NCI-H187 (cell line): ENCODE measurements at regions not wholly inside any gene's neighbourhood (a gene's known extent, or its start where the extent isn't known, plus 50 kb on each side); places are given as distances from the start of the nearest gene placed in this dataset.
A peak's percentile ranks its signal among the peaks of the same experiment; 100 is the strongest.

Experiments used
- DNase-seq, 2 experiments: peaks; one replicate each; lab custom pipeline; 2025; lab: John Stamatoyannopoulos, UW

DNA sequence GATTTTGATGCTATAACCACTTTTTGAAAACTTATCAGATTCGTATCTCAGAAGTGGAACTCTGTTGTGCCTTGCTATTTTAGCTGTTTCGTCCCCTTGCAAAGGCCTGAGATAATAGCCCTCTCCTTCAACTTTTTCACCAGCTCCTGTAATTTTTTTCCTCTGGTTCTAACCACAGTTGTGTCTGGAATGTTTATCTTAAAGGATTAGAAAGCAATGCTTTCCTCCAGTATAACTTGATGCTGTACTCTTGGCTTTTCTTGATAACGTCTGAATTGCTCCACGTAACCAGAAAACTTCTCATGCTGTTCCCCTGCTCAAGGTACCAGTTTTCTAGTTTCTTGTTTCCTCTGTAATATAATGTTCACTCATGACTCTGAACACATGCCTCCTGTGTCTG is 209.4 kb downstream of the DTWD2 start:
- DNase-seq, result no peak

DNA sequence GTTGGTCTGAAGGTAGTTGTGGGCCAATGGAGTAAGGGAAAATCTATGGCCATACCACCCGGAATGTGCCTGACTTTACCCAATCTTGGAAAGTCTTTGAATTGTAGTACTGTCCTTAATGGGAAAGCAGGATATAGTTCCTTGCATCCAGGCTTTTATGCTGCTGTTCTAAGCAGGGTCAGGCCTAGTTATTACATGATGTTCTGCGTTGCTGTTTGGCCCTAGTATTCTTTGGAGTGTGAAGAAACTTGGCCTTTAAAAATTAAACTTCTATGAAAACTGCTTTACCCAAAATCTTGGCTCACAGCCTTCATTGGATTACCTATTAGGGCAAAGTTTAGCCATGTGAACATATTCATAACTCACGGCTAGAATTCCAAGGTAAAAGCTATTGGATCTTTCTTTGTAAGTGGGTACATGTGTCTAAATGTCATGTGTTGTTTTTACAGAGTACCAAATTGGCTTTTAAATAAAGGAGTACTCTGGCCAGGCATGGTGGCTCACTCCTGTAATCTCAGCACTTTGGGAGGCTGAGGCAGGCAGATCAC is 211.1 kb downstream of the DTWD2 start:
- DNase-seq, result no peak

DNA sequence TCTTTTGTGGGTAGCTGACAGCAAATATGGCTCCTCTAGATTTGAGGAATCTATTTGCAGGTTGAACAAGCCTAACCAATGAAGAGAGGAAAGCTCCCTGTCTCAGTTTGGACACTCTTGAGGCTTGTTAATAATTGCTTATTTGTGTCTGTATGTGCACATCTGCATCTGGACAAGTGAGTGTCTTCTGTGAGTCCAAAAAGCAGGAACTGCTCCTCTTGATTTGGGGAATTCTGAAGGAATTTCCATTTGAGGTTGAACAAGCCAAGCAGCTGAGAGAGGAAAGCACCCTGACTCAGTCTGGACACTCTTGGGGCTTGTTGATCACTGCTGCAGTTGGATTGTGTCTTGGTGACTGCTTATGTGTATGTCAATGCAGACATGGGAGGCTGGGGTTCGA is 211.6 kb downstream of the DTWD2 start:
- no peak for DNase-seq

DNA sequence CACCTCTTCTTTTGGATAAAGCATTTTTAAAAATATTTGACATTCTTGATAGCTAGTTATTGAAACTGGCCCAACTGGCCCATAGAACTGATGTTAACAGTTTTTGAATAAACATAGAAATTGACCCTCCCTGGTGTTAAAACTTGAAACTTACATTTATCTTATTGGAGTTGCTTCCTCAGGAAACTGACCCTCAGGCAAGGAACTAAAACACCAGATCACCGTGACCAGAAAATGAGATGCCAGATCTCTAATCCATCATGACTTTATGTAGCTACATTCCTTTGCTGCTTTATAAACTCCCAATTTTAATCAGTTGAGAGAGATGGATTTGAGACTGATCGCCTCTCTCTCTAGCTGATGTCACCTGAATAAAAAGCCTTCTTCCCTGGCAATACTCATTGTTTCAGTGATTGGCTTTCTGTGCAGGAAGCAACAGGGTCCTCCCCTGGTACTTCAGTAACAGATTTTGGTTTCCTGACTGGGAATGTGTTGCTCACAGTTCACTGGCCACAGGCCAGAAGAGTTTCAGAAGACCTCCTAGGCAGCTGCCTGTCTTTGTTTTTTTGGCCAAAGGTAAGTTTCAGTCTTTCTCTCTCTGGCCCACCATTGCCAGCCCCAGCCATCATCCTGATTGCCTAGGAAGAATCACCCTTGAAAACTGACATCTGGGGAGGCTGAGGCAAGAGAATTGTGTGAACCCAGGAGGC is 212.4 kb downstream of the DTWD2 start:
- DNase-seq, result no peak

DNA sequence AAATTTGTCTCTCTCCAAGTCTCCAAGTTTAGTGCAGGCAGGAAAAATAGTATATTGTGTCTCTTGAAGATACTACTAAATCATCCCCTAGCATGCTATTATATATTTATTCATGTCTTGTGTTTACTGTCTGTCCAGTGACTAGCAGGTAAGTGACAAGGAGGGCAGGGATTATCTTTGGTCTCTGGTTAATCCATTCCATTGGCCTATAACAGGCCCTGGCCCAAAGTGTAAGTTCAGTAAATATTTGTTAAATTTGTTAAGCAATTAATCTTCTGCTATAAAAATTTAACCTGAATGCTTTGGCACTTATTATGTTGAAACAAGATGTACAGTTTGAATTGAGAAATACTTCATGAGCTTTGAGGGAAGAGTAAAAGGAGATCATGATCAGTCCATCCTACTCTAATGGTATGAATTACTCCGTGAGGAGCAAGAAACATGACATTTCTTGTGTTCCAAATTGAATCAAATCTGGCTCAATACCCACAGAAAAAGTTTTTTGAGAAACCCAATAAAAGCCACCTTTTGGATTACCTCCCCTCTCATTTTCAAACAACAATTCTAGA is 219.7 kb downstream of the DTWD2 start:
- DNase-seq, result no peak

DNA sequence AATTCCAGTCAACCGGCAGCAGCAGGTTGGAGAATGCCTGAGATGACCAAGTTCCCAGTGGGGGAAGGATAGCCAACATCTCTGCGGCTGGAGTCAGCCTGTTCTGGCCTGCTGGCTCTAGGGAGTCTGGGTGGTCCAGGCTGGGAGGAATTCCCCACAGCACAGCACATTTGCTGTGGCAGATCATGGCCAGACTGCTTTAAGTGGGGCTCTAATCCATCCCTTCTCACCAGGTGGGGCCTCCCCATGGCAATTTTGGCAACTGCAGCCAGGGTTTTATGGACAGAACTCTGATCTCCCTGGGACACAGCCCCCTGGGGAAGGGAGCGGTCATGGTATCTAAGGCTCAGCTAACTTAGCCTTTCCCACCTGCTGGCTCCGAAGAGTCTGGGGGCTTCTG is 226.1 kb downstream of the DTWD2 start:
- no peak for DNase-seq

DNA sequence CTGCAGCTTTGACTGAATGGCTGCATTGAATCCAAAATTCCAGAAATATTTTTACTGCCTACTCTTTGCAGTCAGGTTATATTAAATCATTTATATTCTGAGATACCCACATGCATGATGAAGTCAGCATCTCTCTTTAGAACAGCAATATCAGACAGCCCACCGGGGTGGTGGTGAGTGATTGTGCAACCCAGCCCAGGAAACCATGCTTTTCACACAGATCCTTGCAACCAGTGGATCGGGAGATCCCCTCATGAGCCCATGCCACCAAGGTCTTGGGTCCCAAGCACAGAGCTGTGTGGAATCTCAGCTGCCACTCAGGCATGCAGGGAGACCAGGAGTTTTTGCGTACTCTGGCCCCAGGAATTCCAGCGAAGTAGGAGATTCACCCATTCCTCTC is 226.5 kb downstream of the DTWD2 start:
- no peak for DNase-seq

DNA sequence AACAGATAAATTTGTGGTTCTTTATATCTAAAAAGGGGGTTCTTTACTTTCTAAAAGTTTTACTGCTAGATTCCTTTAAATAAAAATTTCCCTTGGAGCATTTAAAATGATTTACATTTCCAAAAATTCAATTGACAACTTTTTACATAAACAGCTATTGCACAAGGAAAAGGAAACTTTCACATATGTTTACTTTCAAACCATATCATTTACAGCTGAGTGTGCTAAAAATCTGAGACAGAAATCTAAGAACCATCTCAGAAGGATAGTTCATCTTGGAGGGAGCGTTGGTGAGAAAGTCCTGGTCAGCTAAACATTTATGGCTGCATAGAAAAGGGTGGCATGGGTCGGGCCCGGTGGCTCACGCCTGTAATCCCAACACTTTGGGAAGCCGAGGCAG is 235.4 kb downstream of the DTWD2 start:
- no peak for DNase-seq

DNA sequence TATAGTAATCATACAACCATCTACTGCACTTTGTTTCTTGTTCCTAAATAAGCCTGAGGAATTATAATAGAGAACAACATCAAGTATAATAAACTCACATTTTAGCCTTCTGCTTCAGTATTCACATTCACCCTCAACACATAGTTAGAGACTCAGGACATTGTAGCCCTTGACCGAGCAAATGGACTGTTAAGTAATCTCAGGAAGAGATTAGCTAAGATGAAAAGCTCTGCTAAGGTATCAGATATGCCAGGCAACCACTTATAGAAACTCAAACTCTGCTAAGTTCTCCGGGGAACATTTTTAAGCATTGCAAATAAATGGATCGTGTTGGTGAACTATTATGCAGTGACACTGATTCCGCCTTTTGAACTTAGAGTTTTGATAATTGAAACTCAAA is 252.0 kb downstream of the DTWD2 start:
- no peak for DNase-seq

DNA sequence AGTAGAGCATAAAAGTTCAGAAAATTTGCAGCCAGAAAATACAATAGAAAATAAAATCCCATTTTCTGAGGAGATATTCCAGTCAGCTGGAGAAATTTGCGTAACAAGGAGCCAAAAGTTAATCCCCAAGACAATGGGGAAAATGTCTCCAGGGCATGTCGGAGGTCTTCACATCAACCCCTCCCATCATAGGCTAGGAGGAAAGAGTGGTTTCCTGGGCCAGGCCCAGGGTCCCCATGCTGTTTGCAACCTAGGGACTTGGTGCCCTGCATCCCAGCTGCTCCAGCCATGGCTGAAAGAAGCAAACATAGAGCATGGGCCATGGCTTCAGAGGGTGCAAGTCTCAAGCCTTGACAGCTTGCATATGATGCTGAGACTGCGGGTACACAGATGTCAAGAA is 255.0 kb downstream of the DTWD2 start:
- no peak for DNase-seq

DNA sequence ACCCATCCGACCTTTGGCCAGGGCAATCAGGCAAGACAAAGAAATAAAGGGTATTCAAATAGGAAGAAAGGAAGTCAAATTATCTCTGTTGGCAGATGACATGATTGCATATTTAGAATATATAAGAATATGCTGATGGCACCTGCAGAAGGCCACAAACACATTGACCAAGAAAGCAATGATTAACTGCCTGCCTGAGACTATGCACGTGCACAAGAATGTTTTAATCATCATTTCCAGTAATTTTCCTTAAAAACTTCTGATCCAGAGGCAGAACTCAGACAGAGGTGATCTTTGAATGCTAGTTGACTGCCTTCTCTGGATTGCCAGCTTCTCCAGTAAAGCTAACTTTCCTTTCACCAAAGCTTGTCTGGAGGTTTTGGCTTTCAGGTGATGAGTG is 260.2 kb downstream of the DTWD2 start:
- no peak for DNase-seq

DNA sequence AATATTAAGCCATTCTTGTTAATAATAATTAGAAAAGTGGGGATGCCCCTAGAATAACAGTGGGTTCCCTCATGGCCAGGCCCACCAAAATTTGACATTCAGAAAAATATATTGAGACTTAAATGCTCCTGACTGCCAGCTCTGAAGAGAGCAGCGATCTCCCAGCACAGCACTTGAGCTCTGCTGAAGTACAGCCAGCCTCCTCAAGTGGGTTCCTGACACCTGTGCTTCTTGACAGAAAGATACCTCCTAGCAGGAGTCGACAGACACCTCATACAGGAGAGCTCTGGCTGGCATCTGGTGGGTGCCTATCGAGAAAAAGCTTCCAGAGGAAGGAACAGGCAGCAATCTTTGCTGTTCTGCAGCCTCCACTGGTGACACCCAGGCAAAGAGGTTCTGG is 261.5 kb downstream of the DTWD2 start:
- DNase-seq, result peak in 1 of 2 experiments; percentile 11

DNA sequence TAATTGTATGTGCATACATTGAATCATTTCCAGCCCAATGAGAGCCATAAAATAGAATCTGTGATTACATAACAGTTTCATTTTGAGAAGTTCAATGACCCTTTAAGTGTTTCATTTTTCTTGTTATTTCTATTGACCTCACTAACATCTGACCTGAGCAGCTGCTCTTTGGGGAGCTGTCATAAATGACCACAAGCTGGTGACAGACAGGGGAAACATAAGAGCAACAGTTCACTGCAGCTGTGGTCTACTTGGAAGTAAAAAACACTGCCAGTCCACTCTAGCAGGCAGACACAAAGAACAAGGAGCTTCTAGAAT is 265.4 kb downstream of the DTWD2 start:
- DNase-seq, result no peak

DNA sequence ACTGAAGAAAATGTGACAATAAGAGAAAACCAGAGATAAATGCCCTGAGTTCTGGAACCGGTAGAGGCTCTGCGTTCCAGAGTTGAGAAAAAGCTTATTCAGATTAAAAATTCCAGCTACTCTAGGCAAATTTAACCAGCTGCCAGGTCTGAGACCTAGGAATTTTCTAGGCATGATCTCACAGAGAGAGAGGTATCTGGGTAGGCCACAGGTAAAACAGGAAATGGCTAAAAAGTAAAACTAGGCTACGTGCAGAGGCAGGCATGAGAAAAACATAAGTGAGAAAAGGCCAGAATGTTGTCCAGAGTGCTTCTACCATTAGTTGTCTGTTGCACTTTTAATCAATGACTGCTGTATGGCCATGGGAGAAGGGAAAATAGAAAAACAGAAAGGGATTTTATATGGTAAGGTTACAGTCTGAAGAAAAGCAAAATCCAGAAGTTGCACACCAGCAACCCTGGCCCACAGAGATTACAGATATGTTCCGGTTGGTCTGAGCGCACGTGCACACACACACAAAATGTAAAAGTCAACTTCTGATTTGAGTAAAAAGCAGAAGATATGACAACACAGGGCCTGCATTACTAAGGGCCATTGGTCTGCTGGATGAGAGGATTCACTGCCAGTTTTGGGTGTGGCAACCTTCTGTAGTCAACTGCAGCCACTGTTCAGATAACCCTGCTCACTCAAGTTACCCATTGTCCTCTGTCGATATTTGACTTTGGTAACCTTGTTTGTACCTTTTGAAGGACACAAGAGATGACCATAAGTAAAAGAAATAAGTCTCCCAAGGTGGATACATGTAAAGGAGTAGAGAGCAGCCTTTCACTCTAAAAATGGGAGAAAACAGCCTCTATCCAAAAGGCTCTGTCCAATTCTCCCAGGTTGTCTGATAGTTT is 266.0 kb downstream of the DTWD2 start:
- DNase-seq, result no peak

DNA sequence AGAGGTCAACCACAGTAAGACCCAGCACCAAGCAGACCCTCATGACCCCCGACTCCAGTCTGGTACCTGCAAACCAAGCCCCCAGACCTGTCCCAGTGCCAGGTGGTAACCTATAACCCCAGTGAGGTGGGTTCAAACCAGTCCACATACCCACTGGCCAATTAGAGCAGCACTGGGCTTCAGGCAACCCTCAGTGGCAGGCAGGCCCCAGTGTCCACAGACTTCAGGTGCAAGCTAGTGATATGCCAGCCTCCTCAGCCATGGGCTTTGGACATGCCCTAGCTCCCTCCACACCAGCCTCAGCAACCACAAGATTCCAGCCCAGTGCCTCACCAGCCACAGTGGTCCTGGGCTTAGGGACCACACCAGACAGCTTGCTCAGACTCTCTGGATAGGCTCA is 276.6 kb downstream of the DTWD2 start:
- no peak for DNase-seq

DNA sequence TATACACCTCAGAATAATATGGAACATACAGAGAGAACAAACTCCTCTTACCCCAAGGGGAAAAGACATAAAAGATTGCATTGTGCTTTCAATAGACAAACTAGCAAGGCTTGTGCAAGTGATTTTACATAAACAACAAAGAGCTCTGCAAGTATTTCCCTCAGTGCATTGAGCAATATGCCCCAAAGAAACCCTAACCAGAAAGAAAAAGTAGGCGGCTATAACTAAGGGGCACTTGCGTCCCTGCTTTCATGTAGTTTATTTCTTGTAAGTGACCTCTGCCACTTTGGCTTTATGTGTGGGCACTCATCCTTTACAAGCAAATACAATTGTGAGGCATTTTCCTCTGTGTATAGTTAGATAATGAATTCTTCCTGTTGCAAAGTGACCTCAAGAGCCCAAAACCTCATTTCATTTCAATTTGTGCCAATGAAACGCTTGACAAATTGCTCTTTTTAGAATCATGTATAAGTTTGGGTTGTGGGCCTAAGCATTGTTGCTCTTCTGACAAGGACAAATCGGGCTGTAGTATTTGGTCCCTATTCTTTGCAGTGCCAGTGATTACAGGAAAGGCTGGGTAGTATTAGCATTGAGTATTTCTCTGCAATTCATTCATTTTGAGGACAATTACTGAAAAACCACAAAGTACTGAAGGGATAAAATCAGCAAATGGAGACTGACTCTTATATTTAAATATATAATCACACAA is 282.2 kb downstream of the DTWD2 start:
- DNase-seq, result peak in 1 of 2 experiments; percentile 4

DNA sequence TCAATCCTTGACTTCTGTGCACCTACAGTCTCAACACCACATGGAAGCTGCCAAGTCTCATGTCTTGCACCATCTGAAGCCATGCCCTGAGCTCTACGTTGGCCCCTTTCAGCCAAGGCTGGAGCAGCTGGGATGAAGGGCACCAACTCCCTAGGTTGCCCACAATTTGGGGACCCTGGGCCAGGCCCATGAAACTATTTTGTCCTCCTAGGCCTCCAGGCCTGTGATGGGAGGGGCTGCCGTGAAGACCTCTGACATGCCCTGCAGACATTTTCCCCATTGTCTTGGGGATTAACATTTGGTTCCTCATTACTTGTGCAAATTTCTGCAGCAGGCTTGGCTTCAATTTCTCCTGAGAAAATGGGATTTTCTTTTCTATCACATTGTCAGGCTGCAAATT is 285.1 kb downstream of the DTWD2 start:
- no peak for DNase-seq

DNA sequence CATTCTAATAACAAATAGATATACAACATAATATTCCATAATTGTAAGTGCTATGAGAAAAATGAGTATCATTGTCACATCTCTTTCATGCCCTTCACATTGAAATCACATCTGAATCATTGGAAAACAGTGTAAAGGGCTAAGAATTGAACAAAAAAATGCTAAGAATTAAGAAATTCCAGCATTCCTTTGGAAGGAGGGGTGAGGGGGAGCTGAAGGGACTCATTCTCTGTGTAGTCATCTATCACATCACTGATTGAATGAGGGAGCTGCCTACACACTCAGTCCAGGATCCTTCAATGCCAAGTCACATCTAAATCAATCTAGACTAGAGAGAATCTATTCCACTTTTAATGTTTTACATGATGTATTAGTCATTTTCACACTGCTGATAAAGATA is 286.6 kb downstream of the DTWD2 start:
- no peak for DNase-seq

DNA sequence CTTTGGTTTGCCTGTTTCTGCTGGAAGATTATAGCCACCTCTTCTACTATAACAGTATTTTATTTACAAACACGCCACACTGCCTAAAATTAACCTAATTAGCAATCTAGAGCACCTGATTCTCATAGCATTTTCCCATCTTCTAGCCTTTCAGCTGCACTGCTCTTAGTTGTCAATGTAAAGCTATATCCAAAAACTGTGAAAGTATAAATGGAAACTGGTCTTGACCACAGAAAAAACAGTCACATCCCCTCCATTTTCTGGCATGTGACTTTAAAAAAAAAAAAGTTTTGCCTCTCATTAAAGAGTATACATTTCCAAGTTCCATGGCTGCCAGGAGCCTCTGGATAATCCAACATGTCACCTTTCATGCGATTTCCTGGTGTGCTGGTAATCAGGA is 287.8 kb downstream of the DTWD2 start:
- no peak for DNase-seq

DNA sequence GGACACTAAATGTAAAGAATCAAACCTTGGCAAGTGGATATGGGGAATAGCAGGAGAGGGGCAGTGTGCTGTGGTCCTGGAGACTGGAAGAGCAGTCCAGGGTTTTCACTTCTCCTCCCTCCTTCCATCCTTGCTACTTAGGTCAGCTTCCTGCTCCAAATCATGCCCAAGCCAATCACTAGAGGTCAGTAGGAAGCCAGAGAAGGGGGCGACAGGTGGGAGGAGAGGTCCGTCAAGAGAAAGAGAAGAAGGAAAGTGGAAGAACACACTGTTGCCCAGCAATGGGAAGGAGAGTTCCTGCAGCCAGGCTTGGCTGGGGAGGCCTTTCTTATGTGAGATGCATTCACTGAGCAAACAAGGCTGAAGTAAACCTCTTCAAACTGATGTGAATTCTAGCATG is 289.6 kb downstream of the DTWD2 start:
- no peak for DNase-seq

DNA sequence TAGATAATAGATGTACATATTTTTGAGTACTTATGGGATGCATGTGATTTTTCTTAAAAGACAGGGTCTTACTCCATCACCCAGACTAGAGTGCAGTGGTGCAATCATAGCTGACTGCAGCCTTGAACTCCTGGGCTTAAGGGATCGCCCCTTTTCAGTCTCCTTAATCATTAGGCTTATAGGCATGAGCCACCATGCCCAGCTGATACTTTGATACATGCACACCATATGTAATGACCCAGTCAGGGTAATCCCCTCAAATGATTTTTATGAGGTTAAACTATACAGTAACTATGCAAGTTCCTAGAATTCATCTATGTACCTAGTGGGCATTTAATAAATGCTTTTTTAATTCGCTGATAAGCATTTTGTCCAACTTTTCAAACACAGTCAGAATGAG is 292.3 kb downstream of the DTWD2 start:
- no peak for DNase-seq

DNA sequence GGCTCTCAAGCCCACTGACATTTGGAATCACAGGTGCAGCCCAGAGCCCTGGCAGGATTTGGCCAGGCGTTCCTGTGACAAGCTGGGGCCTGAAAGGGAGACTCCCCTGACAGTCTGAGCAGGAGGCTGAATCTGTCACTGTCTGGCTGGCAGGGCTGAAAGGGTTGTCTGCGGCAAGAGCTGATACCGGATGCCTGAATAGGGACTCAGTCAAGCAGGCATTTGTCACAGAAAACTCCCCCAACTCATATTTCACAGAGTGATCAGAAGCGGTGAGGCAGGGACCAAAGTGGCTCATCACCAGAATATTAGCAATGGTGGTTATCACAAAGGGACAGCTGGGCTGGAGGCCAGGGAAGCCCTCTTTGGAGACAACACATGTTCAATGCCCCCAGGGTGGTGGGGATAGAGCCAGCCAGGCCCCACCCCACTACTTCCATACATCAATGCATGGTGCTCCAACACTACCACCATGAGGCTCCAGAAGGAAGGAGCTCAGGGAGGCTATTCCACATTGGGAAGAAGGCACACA is 295.5 kb downstream of the DTWD2 start:
- no peak for DNase-seq
